ENCODE measurements at regions not wholly inside any gene's neighbourhood (a gene's known extent, or its start where the extent isn't known, plus 50 kb on each side); places are given as distances from the start of the nearest gene placed in this dataset.

DNA sequence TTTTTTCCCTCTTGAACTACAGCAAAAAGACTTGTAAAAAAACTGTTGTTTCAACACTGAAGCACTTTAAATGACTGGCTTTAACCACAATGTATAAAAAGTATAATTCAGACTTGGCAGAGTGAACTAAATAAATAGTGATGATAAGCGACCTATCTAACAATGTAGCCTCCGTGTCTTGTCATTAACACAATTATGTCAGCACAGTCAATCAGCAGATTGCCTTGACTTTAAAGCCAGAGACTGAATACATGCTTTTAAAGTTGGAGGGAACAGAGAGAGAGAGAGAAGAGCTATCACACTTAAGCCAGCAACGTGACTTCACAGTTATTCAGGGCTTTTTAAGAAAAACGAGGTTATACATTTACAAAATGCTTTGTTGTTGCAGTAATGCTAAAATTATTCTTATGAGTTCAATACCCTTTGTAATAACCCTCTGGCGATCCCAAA, 378.1 kb downstream of the LMO4 start:
- TF ChIP-seq, protein P1, sequence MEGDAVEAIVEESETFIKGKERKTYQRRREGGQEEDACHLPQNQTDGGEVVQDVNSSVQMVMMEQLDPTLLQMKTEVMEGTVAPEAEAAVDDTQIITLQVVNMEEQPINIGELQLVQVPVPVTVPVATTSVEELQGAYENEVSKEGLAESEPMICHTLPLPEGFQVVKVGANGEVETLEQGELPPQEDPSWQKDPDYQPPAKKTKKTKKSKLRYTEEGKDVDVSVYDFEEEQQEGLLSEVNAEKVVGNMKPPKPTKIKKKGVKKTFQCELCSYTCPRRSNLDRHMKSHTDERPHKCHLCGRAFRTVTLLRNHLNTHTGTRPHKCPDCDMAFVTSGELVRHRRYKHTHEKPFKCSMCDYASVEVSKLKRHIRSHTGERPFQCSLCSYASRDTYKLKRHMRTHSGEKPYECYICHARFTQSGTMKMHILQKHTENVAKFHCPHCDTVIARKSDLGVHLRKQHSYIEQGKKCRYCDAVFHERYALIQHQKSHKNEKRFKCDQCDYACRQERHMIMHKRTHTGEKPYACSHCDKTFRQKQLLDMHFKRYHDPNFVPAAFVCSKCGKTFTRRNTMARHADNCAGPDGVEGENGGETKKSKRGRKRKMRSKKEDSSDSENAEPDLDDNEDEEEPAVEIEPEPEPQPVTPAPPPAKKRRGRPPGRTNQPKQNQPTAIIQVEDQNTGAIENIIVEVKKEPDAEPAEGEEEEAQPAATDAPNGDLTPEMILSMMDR (IDR thresholded peaks at IDR 0.05): no peak
- TF ChIP-seq POLR2A (IDR thresholded peaks at IDR 0.05): no peak
- no peak for TF ChIP-seq EP300 (IDR thresholded peaks at IDR 0.05)
